ENCODE measurements at regions not wholly inside any gene's neighbourhood (a gene's known extent, or its start where the extent isn't known, plus 50 kb on each side); places are given as distances from the start of the nearest gene placed in this dataset.

DNA sequence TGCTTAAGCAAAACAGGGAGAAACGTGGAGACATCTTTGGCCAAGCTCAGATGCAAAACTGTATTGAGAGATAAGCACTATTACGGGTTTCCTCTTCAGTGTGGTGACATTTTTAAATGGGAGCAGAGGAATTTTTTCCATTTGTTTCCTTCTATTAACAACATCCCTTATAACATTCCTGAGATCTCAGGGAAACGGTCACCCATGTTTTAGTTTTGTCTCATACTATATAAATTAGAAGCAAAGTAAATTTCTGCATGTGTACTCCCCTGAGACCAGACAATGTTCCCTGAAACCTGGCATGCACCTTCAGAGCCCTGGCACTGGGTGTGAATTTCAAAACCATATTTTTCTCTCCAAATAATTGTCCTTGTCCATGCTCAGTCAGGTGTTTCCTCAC lies 57.6 kb upstream of the RNF152 start:
- no peaks in the 10 kb centered on the region for H3K9me3 ChIP-seq (ENCODE audit: control insufficient read depth, low read length)
- H3K27me3 ChIP-seq (replicated peaks; ENCODE audit: control insufficient read depth, insufficient read depth, low read length, poor library complexity, severe bottlenecking) = no peaks in the 10 kb centered on the region
- no peak for DNase-seq
- H3K4me1 ChIP-seq (ENCODE audit: control insufficient read depth, insufficient read depth, low read length, poor library complexity, severe bottlenecking) = no peaks in the 10 kb centered on the region
- H3K36me3 ChIP-seq (ENCODE audit: control insufficient read depth, insufficient read depth, low read length) = no peaks in the 10 kb centered on the region
- no peak overlapping the region for H3K4me3 ChIP-seq (ENCODE audit: insufficient read depth, low read depth, low read length, poor library complexity, severe bottlenecking)
- no peak overlapping the region for H3K27ac ChIP-seq (ENCODE audit: insufficient read depth, low read length, poor library complexity, severe bottlenecking)

DNA sequence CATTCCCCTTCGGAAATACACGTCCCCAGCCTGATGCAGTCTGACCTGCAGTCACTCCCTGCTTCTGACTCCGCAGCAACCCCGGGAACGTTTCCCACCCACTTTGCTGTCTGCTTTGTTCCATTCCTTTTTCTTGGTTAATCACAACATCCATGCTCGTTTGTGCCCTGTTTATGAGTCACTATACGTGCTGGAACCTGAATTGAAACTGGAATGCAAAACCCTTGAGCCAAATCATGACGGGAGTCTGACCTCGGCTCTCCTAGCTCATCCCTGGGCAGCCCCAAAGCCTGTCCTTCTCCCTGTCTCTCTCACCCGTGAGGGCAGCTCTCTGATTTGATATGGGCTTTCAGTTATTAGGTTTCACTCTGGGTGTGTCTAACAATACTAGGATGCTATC lies 57.1 kb upstream of the RNF152 start:
- no peak for DNase-seq
- no peaks in the 10 kb centered on the region for H3K36me3 ChIP-seq (ENCODE audit: control insufficient read depth, insufficient read depth, low read length)
- H3K27me3 ChIP-seq (replicated peaks; ENCODE audit: control insufficient read depth, insufficient read depth, low read length, poor library complexity, severe bottlenecking) = no peaks in the 10 kb centered on the region
- H3K9me3 ChIP-seq (ENCODE audit: control insufficient read depth, low read length) = no peaks in the 10 kb centered on the region
- H3K4me1 ChIP-seq (ENCODE audit: control insufficient read depth, insufficient read depth, low read length, poor library complexity, severe bottlenecking) = no peaks in the 10 kb centered on the region
- no peak overlapping the region for H3K4me3 ChIP-seq (ENCODE audit: insufficient read depth, low read depth, low read length, poor library complexity, severe bottlenecking)
- no peak overlapping the region for H3K27ac ChIP-seq (ENCODE audit: insufficient read depth, low read length, poor library complexity, severe bottlenecking)

DNA sequence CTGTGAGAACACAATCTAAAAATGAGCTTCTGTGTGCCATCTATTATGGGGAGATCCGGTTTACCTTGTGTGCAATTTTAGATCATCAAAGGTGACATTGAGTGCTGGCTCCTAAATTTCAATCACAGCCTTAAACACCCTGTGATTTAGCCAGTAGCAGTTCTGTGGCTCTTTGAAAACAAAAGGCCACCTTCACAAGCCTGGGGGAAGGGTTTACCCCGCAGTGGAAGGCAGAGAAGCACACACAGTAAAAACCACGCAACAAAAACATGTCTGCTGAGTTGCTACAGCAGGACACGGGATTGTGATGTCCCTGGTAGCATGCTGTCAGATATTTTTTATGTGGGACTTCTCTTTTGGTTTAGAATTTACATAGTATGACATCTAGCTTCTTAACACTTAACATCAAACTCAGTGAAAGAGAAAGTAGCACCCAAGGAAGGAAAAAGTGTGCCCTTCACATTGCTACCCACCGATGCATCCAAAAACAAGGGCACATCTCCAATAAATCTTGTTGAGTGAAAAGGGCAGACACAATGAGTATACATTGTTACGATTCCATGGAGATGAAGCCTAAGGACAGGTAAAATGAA lies 56.1 kb upstream of the RNF152 start:
- no peaks in the 10 kb centered on the region for H3K4me1 ChIP-seq (ENCODE audit: control insufficient read depth, insufficient read depth, low read length, poor library complexity, severe bottlenecking)

DNA sequence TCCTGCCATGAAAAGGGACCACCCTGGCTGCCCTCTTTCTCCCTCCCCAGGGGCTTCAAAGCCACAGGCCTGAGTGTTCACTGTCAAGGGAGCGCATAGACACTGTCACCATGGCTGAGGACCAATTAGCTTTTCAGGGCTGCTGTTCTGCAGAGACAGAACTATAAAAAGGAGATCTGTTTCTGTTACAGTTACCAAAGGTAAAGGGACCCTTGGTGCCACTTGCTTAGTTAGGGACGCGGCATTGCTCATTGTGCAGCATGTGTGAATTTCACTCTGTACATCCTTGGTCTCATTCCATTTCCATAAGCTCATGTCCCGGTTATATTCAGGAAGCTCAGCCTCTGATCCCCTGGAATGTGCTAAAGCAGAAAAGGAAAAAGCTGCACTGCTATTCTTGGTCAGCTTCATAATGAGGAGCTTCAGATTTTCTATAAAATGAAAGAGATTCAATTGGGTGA lies 55.5 kb upstream of the RNF152 start:
- H3K4me3 ChIP-seq (ENCODE audit: insufficient read depth, low read depth, low read length, poor library complexity, severe bottlenecking) = no peak overlapping the region
- H3K36me3 ChIP-seq (ENCODE audit: control insufficient read depth, insufficient read depth, low read length) = no peaks in the 10 kb centered on the region
- H3K4me1 ChIP-seq (ENCODE audit: control insufficient read depth, insufficient read depth, low read length, poor library complexity, severe bottlenecking) = no peaks in the 10 kb centered on the region
- no peaks in the 10 kb centered on the region for H3K27me3 ChIP-seq (replicated peaks; ENCODE audit: control insufficient read depth, insufficient read depth, low read length, poor library complexity, severe bottlenecking)
- H3K27ac ChIP-seq (ENCODE audit: insufficient read depth, low read length, poor library complexity, severe bottlenecking) = no peak overlapping the region
- no peaks in the 10 kb centered on the region for H3K9me3 ChIP-seq (ENCODE audit: control insufficient read depth, low read length)
- DNase-seq = no peak

More for the DNA sequence above, 56.1 kb upstream of the RNF152 start:
- no peak for DNase-seq
- Histone ChIP-seq H3K9me3 (ENCODE audit: control insufficient read depth, low read length) (no peaks in the 10 kb centered on the region), H3K27ac (ENCODE audit: insufficient read depth, low read length, poor library complexity, severe bottlenecking) (no peak overlapping the region), H3K4me3 (ENCODE audit: insufficient read depth, low read depth, low read length, poor library complexity, severe bottlenecking) (no peak overlapping the region), H3K36me3 (ENCODE audit: control insufficient read depth, insufficient read depth, low read length) (no peaks in the 10 kb centered on the region), H3K27me3 (replicated peaks; ENCODE audit: control insufficient read depth, insufficient read depth, low read length, poor library complexity, severe bottlenecking) (no peaks in the 10 kb centered on the region)

DNA sequence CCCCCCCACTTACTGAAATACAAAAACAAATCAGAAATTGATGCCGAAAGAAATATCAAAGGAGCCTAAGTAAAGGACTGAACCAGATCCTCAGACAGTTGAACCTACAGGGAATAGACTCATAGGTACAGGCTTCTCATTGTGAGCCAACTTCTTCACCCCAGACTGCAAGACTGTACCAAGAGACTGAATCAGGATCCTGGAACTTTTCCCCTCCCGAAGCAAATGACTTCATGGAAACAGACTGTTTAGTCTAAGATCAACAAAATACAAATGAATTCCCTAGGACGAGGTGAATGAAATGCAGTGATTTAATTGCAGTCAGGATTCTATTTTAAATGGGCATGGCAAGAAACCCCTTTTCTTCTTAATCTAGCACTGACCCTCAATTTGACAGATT lies 53.6 kb upstream of the RNF152 start:
- H3K4me3 ChIP-seq (ENCODE audit: insufficient read depth, low read depth, low read length, poor library complexity, severe bottlenecking) = no peak overlapping the region
- H3K9me3 ChIP-seq (ENCODE audit: control insufficient read depth, low read length) = no peaks in the 10 kb centered on the region
- H3K27ac ChIP-seq (ENCODE audit: insufficient read depth, low read length, poor library complexity, severe bottlenecking) = no peak overlapping the region
- H3K4me1 ChIP-seq (ENCODE audit: control insufficient read depth, insufficient read depth, low read length, poor library complexity, severe bottlenecking) = no peaks in the 10 kb centered on the region
- H3K36me3 ChIP-seq (ENCODE audit: control insufficient read depth, insufficient read depth, low read length) = no peaks in the 10 kb centered on the region
- no peak for DNase-seq
- no peaks in the 10 kb centered on the region for H3K27me3 ChIP-seq (replicated peaks; ENCODE audit: control insufficient read depth, insufficient read depth, low read length, poor library complexity, severe bottlenecking)

- no peaks in the 10 kb centered on the region for H3K36me3 ChIP-seq (ENCODE audit: control insufficient read depth, insufficient read depth, low read length)
- no peaks in the 10 kb centered on the region for H3K4me1 ChIP-seq (ENCODE audit: control insufficient read depth, insufficient read depth, low read length, poor library complexity, severe bottlenecking)
These were observed 50.6 kb upstream of the RNF152 start for GRCh38 chr18:61943175-61943964.

More at GRCh38 chr18:61943175-61943964, 50.6 kb upstream of the RNF152 start:
- H3K4me3 ChIP-seq (ENCODE audit: insufficient read depth, low read depth, low read length, poor library complexity, severe bottlenecking) = no peak overlapping the region
- no peak overlapping the region for H3K27ac ChIP-seq (ENCODE audit: insufficient read depth, low read length, poor library complexity, severe bottlenecking)
- no peaks in the 10 kb centered on the region for H3K9me3 ChIP-seq (ENCODE audit: control insufficient read depth, low read length)
- H3K27me3 ChIP-seq (replicated peaks; ENCODE audit: control insufficient read depth, insufficient read depth, low read length, poor library complexity, severe bottlenecking) = no peaks in the 10 kb centered on the region
- DNase-seq = no peak

Data from effector memory CD4-positive, alpha-beta T cell (primary cell).